H9 (cell line): ENCODE measurements at regions not wholly inside any gene's neighbourhood (a gene's known extent, or its start where the extent isn't known, plus 50 kb on each side); places are given as distances from the start of the nearest gene placed in this dataset.

Experiments used
- DNase-seq: peaks from one replicate; pipeline ENCODE4 v3.0.0-alpha.2; 2017
- H2AFZ ChIP-seq: one replicate; pipeline ENCODE4 v1.6.1; 2013; ENCODE audit warnings: mild to moderate bottlenecking, low read length, control low read depth, moderate library complexity
- H2AK5ac ChIP-seq: 2 replicates; pipeline ENCODE4 v1.6.1; 2013; ENCODE audit warnings: low read length, control low read depth, mixed read lengths; ENCODE audit not compliant: insufficient read length
- H2BK120ac ChIP-seq: one replicate; pipeline ENCODE4 v1.6.1; 2013; ENCODE audit warnings: low read depth, mild to moderate bottlenecking, low read length, control low read depth, inconsistent platforms; ENCODE audit not compliant: poor library complexity, severe bottlenecking
- H2BK12ac ChIP-seq: 2 replicates; pipeline ENCODE4 v1.6.1; 2013; ENCODE audit warnings: low read length, control low read depth, mixed read lengths, low read depth; ENCODE audit not compliant: insufficient read length
- H2BK15ac ChIP-seq: 2 replicates; pipeline ENCODE4 v1.6.1; 2013; ENCODE audit warnings: low read depth, low read length, control low read depth
- H2BK20ac ChIP-seq: one replicate; pipeline ENCODE4 v1.6.1; 2013; ENCODE audit warnings: low read depth, mild to moderate bottlenecking, low read length, control low read depth, inconsistent platforms; ENCODE audit not compliant: poor library complexity, severe bottlenecking
- H2BK5ac ChIP-seq: 2 replicates; pipeline ENCODE4 v1.6.1; 2013; ENCODE audit warnings: low read length, control low read depth, mixed read lengths; ENCODE audit not compliant: insufficient read length
- H3K14ac ChIP-seq: 2 replicates; pipeline ENCODE4 v1.6.1; 2013; ENCODE audit warnings: low read length, control low read depth; ENCODE audit not compliant: insufficient read depth
- H3K18ac ChIP-seq: 2 replicates; pipeline ENCODE4 v1.6.1; 2013; ENCODE audit warnings: low read depth, mild to moderate bottlenecking, mixed read lengths, low read length, control low read depth; ENCODE audit not compliant: insufficient read length
- H3K23ac ChIP-seq: 2 replicates; pipeline ENCODE4 v1.6.1; 2013; ENCODE audit warnings: low read length, control low read depth, mixed read lengths, low read depth; ENCODE audit not compliant: insufficient read length
- H3K23me2 ChIP-seq: 2 replicates; pipeline ENCODE4 v1.6.1; 2013; ENCODE audit warnings: low read depth, mild to moderate bottlenecking, mixed read lengths, low read length, control low read depth; ENCODE audit not compliant: insufficient read length, poor library complexity, severe bottlenecking
- H3K27ac ChIP-seq: 2 replicates; pipeline ENCODE4 v1.5.1; 2013; ENCODE audit warnings: low read length, control low read depth, mixed read lengths, low read depth; ENCODE audit not compliant: insufficient read length
- H3K27me3 ChIP-seq: 2 replicates; pipeline ENCODE4 v1.6.1; 2013; ENCODE audit warnings: low read length, control low read depth, inconsistent platforms; ENCODE audit not compliant: insufficient read depth
- H3K4ac ChIP-seq: 2 replicates; pipeline ENCODE4 v1.6.1; 2013; ENCODE audit warnings: low read depth, mild to moderate bottlenecking, control low read depth, inconsistent platforms, low read length, moderate library complexity
- H3K4me1 ChIP-seq: 2 replicates; pipeline ENCODE4 v1.6.1; 2013; ENCODE audit warnings: low read length, control low read depth, inconsistent platforms; ENCODE audit not compliant: insufficient read depth
- H3K4me2 ChIP-seq: 2 replicates; pipeline ENCODE4 v1.6.1; 2013; ENCODE audit warnings: low read length, control low read depth, mixed read lengths; ENCODE audit not compliant: insufficient read length, insufficient read depth
- H3K56ac ChIP-seq: 2 replicates; pipeline ENCODE4 v1.6.1; 2013; ENCODE audit warnings: low read depth, mild to moderate bottlenecking, mixed read lengths, low read length, control low read depth; ENCODE audit not compliant: insufficient read length
- H3K79me1 ChIP-seq: 2 replicates; pipeline ENCODE4 v1.6.1; 2013; ENCODE audit warnings: low read depth, mild to moderate bottlenecking, moderate library complexity, low read length, control low read depth, inconsistent platforms; ENCODE audit not compliant: insufficient read depth, poor library complexity, severe bottlenecking
- H3K79me2 ChIP-seq: 2 replicates; pipeline ENCODE4 v1.6.1; 2013; ENCODE audit warnings: low read length, control low read depth, inconsistent platforms; ENCODE audit not compliant: insufficient read depth
- H3K9ac ChIP-seq: 2 replicates; pipeline ENCODE4 v1.6.1; 2013; ENCODE audit warnings: low read length, control low read depth, mixed read lengths; ENCODE audit not compliant: insufficient read length; ENCODE audit errors: extremely low read depth
- H3K9me3 ChIP-seq: one replicate; pipeline ENCODE4 v1.6.1; 2013; ENCODE audit warnings: low read depth, low read length, inconsistent platforms; ENCODE audit not compliant: control insufficient read depth
- H3T11ph ChIP-seq: one replicate; pipeline ENCODE4 v1.6.1; 2013; ENCODE audit warnings: mild to moderate bottlenecking, low read length, control low read depth, inconsistent platforms
- H4K20me1 ChIP-seq: one replicate; pipeline ENCODE4 v1.6.1; 2013; ENCODE audit not compliant: control insufficient read depth, insufficient read length, insufficient read depth
- H4K5ac ChIP-seq: 2 replicates; pipeline ENCODE4 v1.6.1; 2013; ENCODE audit warnings: low read depth, mild to moderate bottlenecking, mixed read lengths, low read length, control low read depth; ENCODE audit not compliant: insufficient read length
- H4K8ac ChIP-seq: replicated peaks from 2 replicates; pipeline ENCODE4 v1.6.1; 2013; ENCODE audit warnings: low read length, control low read depth, mixed read lengths, low read depth; ENCODE audit not compliant: insufficient read length
- H4K91ac ChIP-seq: 2 replicates; pipeline ENCODE4 v1.6.1; 2013; ENCODE audit warnings: low read depth, mild to moderate bottlenecking, moderate library complexity, mixed read lengths, low read length, control low read depth; ENCODE audit not compliant: insufficient read length
- H3K27ac Mint-ChIP-seq, 3 experiments: 2 replicates in 2 of 3; 3 replicates in 1 of 3; pipeline ENCODE4 v1.8.0; 2020 to 2021; ENCODE audit warnings: mixed read lengths in 3 of 3, mild to moderate bottlenecking in 1 of 3, moderate library complexity in 1 of 3
- H3K27me3 Mint-ChIP-seq: 2 replicates; pipeline ENCODE4 v1.8.0; 2021; ENCODE audit warnings: low read depth, mild to moderate bottlenecking, moderate library complexity, mixed read lengths
- H3K36me3 Mint-ChIP-seq, 3 experiments: 2 replicates in 2 of 3; 3 replicates in 1 of 3; pipeline ENCODE4 v1.8.0; 2020 to 2021; ENCODE audit warnings: low read depth in 3 of 3, mixed read lengths in 3 of 3; ENCODE audit not compliant: insufficient read depth in 1 of 3
- H3K4me1 Mint-ChIP-seq, 2 experiments: 2 replicates each; pipeline ENCODE4 v1.8.0; 2020; ENCODE audit warnings: mixed read lengths in 2 of 2
- H3K4me3 Mint-ChIP-seq, 2 experiments: 2 replicates in 1 of 2; 3 replicates in 1 of 2; pipeline ENCODE4 v1.8.0; 2020 to 2021; ENCODE audit warnings: mild to moderate bottlenecking in 2 of 2, mixed read lengths in 2 of 2, moderate library complexity in 1 of 2
- H3K9me3 Mint-ChIP-seq, 2 experiments: 2 replicates in 1 of 2; 3 replicates in 1 of 2; pipeline ENCODE4 v1.8.0; 2020; ENCODE audit warnings: mild to moderate bottlenecking in 2 of 2, mixed read lengths in 2 of 2, moderate library complexity in 1 of 2
- WGBS: extraction: QIAGEN DNeasy Blood & Tissue Kit; methylation state at CpG from one replicate; pipeline ENCODE4 v1.1.7; 2013; ENCODE audit warnings: missing lambda C conversion rate, low lambda C conversion rate, mixed read lengths; ENCODE audit not compliant: insufficient read length; ENCODE audit errors: extremely low coverage; 5-methylcytosine and 5-hydroxymethylcytosine counted together
- TF ChIP-seq, protein P1 (sequence below): fragments of 200-600 bp; sonication (generic); conservative IDR thresholded peaks from 3 replicates; pipeline ENCODE4 v1.8.0; 2021; ENCODE audit warnings: antibody characterized with exemption, mild to moderate bottlenecking

DNA sequence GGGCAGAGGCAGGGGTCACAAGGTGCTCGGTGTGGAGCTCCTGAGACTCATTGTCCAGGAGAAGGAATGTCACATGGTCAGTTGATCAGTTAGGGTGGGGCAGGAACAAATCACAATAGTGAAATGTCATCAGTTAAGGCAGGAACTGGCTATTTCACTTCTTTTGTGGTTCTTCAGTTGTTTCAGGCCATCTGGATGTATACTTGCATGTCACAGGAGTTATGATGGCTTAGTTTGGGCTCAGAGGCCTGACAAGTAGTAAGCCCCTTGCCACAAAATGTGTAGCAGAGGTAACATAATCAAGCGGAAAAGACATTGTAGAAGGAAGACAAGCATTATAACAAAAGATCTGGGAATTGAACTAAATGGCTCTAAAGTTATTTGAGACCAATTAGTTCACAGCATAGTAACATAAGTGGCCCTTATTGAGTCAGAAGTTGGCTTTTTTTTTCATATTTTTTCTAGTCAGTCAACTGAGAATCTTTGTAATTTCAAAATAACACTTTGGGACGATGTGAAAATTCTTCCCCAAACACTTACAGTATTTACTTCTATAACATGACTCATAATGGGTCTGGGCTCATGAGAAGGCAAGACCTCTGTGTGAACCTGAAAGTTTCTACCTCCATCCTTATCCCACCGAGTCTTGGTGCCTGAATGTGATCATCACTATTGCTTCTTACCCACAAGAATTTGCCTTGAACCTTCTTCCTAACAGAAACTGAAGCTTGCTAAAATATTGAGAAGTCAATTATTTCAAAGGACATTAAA is 137.0 kb upstream of the DPT start:
- H2BK12ac ChIP-seq = no peak overlapping the region
- no peak overlapping the region for H3K56ac ChIP-seq
- no peak overlapping the region for H2AFZ ChIP-seq
- no peak overlapping the region for H3K27ac ChIP-seq
- H3K4ac ChIP-seq = no peak overlapping the region
- H2BK5ac ChIP-seq = no peak overlapping the region
- no peaks in the 10 kb centered on the region for H4K20me1 ChIP-seq
- no peak overlapping the region for H3K9ac ChIP-seq
- no peak overlapping the region for H3K18ac ChIP-seq
- WGBS = no CpG with 5 or more reads among the region's 4 CpGs
- no peak overlapping the region for H4K8ac ChIP-seq
- no peak for DNase-seq
- H3T11ph ChIP-seq = no peak overlapping the region
- H4K91ac ChIP-seq = no peak overlapping the region
- Mint-ChIP-seq H3K4me1 (peaks cover 5 to 6% of the 10 kb centered on the region in 2 experiments), H3K27ac (no peak overlapping the region; a peak in 1 of 7 replicates), H3K9me3 (peaks cover 5 to 6% of the 10 kb centered on the region in 2 experiments), H3K4me3 (no peak overlapping the region), H3K27me3 (no peaks in the 10 kb centered on the region), H3K36me3 (peaks cover 0 to 6% (median 2%) of the 10 kb centered on the region in 3 experiments; a peak in 2 of 7 replicates)
- no peak overlapping the region for H2AK5ac ChIP-seq
- H3K23ac ChIP-seq = no peak overlapping the region
- H2BK20ac ChIP-seq = no peak overlapping the region
- TF ChIP-seq, protein P1, sequence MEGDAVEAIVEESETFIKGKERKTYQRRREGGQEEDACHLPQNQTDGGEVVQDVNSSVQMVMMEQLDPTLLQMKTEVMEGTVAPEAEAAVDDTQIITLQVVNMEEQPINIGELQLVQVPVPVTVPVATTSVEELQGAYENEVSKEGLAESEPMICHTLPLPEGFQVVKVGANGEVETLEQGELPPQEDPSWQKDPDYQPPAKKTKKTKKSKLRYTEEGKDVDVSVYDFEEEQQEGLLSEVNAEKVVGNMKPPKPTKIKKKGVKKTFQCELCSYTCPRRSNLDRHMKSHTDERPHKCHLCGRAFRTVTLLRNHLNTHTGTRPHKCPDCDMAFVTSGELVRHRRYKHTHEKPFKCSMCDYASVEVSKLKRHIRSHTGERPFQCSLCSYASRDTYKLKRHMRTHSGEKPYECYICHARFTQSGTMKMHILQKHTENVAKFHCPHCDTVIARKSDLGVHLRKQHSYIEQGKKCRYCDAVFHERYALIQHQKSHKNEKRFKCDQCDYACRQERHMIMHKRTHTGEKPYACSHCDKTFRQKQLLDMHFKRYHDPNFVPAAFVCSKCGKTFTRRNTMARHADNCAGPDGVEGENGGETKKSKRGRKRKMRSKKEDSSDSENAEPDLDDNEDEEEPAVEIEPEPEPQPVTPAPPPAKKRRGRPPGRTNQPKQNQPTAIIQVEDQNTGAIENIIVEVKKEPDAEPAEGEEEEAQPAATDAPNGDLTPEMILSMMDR = no peak
- no peak overlapping the region for H2BK120ac ChIP-seq
- no peaks in the 10 kb centered on the region for H3K79me1 ChIP-seq
- no peak overlapping the region for H2BK15ac ChIP-seq
- H3K27me3 ChIP-seq = no peaks in the 10 kb centered on the region
- no peaks in the 10 kb centered on the region for H3K9me3 ChIP-seq
- H3K4me1 ChIP-seq = no peaks in the 10 kb centered on the region
- H3K14ac ChIP-seq = no peak overlapping the region
- no peaks in the 10 kb centered on the region for H3K79me2 ChIP-seq
- H3K23me2 ChIP-seq = no peaks in the 10 kb centered on the region
- H3K4me2 ChIP-seq = no peak overlapping the region
- H4K5ac ChIP-seq = no peak overlapping the region
